PFSK-1 (cell line): ENCODE measurements at regions not wholly inside any gene's neighbourhood (a gene's known extent, or its start where the extent isn't known, plus 50 kb on each side); places are given as distances from the start of the nearest gene placed in this dataset.

Experiments
- FOXP2 ChIP-seq: optimal IDR thresholded peaks from 2 replicates; pipeline ENCODE3; 2011; ENCODE audit warnings: borderline replicate concordance, control low read depth, inconsistent platforms; ENCODE audit not compliant: insufficient read depth; ENCODE audit errors: extremely low read length, extremely low read depth
- POLR2AphosphoS5 ChIP-seq: IDR thresholded peaks from 2 replicates; pipeline ENCODE4 v1.6.1; 2012; ENCODE audit warnings: low read depth, mild to moderate bottlenecking, control low read depth, low read length, moderate library complexity
- REST ChIP-seq, 2 experiments: IDR thresholded peaks; 2 replicates each; pipeline versions ENCODE4 v1.6.1 to v1.8.0; 2011 to 2012; ENCODE audit warnings: low read depth in 2 of 2, low read length in 2 of 2, control low read depth in 1 of 2, inconsistent platforms in 1 of 2, mild to moderate bottlenecking in 1 of 2, moderate library complexity in 1 of 2; ENCODE audit not compliant: insufficient read depth in 1 of 2
- SIN3A ChIP-seq: IDR thresholded peaks from 2 replicates; pipeline ENCODE4 v1.6.1; 2012; ENCODE audit warnings: mild to moderate bottlenecking, low read length, moderate library complexity, borderline replicate concordance; ENCODE audit not compliant: insufficient read depth
- TAF1 ChIP-seq: IDR thresholded peaks from 2 replicates; pipeline ENCODE4 v1.6.1; 2012; ENCODE audit warnings: low read length, control low read depth, borderline replicate concordance; ENCODE audit not compliant: insufficient read depth

GRCh38 chr4:34279011-34279410 is 1965.3 kb downstream of the ARAP2 start:
- no peak for TF ChIP-seq FOXP2
- TF ChIP-seq REST (IDR thresholded peaks at IDR 0.05; ENCODE audit: insufficient read depth in 1 of 2, low read depth in 2 of 2, low read length in 2 of 2), result no peak
- no peak for TF ChIP-seq POLR2AphosphoS5

GRCh38 chr4:34280131-34280530 is 1964.2 kb downstream of the ARAP2 start:
- TF ChIP-seq REST (IDR thresholded peaks at IDR 0.05; ENCODE audit: insufficient read depth in 1 of 2, low read depth in 2 of 2, low read length in 2 of 2) (no peak), TAF1 (no peak), SIN3A (no peak), POLR2AphosphoS5 (no peak), FOXP2 (no peak)

- TF ChIP-seq FOXP2, result no peak
- no peak for TF ChIP-seq SIN3A
- TF ChIP-seq TAF1, result no peak
- TF ChIP-seq REST (IDR thresholded peaks at IDR 0.05; ENCODE audit: insufficient read depth in 1 of 2, low read depth in 2 of 2, low read length in 2 of 2), result no peak
- TF ChIP-seq POLR2AphosphoS5, result no peak
Observed at GRCh38 chr4:34281826-34282225, 1962.5 kb downstream of the ARAP2 start.

- TF ChIP-seq TAF1 (no peak), SIN3A (no peak), REST (IDR thresholded peaks at IDR 0.05; ENCODE audit: insufficient read depth in 1 of 2, low read depth in 2 of 2, low read length in 2 of 2) (no peak), POLR2AphosphoS5 (no peak), FOXP2 (no peak)
Observed at GRCh38 chr4:34289489-34289888, 1954.8 kb downstream of the ARAP2 start.

GRCh38 chr4:34289962-34290361 is 1954.4 kb downstream of the ARAP2 start:
- no peak for TF ChIP-seq FOXP2
- no peak for TF ChIP-seq TAF1
- no peak for TF ChIP-seq SIN3A
- TF ChIP-seq REST (IDR thresholded peaks at IDR 0.05; ENCODE audit: insufficient read depth in 1 of 2, low read depth in 2 of 2, low read length in 2 of 2), result no peak
- no peak for TF ChIP-seq POLR2AphosphoS5
